Right forelimb (tissue), 1 donor: ENCODE measurements at regions not wholly inside any gene's neighbourhood (a gene's known extent, or its start where the extent isn't known, plus 50 kb on each side); places are given as distances from the start of the nearest gene placed in this dataset.

Source experiments
- DNase-seq: peaks from one replicate; pipeline ENCODE4 v3.0.0-alpha.2; 2018

GRCh38 chr3:3745693-3746092, 53.5 kb upstream of the LRRN1 start:
- no peak for DNase-seq

DNA sequence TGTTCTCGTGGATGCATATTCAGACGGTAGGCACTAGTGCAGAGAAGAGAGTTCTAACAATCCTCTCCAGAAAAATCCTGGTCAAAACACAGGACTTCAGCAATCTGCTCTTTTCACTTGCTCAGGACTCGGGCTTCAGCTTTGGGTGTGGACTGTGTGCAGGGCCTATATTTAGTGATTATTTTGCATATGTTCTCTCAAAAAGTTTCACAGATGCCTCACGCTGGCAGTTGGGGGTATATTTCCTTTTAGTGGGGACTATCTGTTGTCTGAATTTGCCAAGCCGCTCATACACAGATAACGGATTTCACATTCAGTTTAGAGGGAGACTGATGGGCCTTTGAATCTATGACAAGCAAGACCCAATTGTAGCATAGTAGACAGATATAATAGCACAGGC, 54.4 kb upstream of the LRRN1 start:
- DNase-seq, result no peak

GRCh38 chr3:3743754-3744153, 55.5 kb upstream of the LRRN1 start:
- no peak for DNase-seq

DNA sequence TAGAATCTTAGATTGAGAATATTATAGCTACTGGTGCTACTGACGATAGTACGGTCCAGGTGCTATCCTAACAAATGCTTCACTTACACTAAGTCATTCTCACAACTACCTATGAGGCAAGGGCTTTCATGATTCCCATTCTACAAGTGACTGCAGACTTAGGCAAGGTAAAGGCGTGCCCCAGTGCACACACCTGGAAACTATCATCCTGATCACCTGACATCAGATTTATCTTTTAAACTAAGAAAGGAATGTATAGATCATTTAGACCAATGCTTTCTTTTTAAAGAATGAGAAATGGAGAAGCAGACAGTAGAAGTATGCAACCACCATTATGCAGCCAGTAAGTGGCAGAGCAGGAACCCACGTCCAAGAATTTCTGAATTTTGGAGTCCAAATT, 59.2 kb upstream of the LRRN1 start:
- DNase-seq, result no peak

DNA sequence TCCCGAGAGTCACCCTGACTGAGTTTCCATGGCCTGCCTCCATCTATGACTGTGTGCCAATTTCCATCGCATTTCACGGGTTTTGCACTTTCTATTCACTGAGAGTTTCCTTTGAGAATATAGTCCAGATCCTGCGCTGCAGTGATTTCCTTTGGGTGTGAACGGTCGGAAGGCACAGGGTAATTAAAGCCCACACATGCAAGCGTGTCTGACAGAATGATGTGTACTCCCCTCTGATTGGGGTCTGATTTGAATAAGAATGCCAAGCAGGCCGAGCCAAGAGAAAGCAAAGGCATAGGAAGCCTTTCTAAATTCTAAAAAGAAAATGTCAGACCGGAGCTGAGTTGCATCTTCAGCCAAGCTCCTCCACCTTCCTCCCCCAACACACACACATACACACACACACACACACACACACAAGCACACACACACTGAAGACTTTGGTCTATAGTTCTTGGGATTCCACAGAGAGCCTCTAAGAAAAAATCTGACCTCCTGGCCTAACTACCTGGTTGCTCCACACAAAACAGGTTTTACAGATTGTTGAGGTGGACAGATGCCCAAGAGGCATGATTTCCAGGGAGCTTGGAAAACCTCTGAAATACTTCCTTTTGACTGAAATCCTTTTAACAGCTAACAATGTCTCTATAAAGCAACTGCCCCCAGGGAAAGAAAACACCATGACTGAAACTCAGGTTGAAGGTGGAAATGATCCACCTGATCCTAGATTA, 59.7 kb upstream of the LRRN1 start:
- DNase-seq, result no peak

GRCh38 chr3:3737531-3737930, 61.7 kb upstream of the LRRN1 start:
- no peak for DNase-seq

DNA sequence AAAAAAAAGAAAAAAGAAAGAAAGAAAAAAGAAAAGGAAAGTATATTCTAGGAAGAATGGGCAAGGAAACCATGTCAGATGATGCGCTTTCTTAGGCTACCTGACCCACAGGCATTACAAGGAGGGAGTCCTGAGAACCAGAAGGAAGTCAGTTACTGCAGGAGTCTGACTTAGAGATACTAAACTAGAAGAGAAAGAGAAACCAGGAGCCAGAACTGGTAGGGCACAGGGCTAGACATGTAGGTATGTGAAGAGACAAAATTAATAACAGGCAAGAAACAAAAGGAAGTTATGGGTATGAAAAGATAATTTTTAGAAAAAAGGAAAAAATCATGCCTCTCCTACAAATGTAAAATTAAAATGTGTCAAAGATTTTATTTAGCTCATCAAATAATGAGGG, 63.3 kb upstream of the LRRN1 start:
- no peak for DNase-seq

GRCh38 chr3:3734881-3735280, 64.3 kb upstream of the LRRN1 start:
- no peak for DNase-seq

- DNase-seq, result no peak
These were observed 70.0 kb upstream of the LRRN1 start for GRCh38 chr3:3729261-3729660.

GRCh38 chr3:3726549-3726948, 72.7 kb upstream of the LRRN1 start:
- no peak for DNase-seq

DNA sequence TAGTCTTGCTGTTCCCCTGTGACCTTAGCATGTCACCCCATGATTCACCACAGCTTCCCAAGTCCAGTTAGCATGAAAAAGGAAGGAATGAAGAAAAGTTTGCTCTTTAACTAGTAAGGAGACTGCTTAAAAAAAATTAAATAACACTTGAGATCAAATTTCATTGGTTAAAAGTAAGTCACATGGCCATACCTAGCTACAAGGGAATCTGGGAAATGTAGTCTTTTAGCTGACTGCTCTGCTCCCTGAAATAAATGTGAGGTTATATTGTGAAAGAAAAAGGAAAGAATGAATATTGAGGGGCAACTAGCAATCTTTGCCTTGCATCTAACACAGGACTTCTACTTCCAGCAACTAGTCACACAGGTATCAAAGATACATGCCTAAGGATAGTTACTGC, 84.7 kb upstream of the LRRN1 start:
- DNase-seq, result no peak

- DNase-seq, result no peak
These were observed 86.3 kb upstream of the LRRN1 start for GRCh38 chr3:3712971-3713370.

DNA sequence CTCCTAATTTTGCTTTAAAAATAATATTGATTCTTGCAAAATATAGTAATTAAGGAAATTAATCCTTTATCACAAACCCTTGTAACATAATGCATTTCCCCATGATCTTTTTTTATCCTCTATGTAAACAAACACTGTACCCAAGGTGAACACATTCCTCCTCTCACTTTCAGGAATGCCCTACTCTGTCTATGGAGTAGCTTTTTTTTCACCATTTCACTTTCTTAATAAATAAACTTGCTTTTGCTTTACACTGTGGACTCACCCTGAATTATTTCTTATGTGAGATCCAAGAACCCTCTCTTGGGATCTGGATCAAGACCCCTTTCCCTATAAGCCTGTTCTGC, 90.5 kb upstream of the LRRN1 start:
- no peak for DNase-seq

GRCh38 chr3:3707858-3708768, 91.1 kb upstream of the LRRN1 start:
- no peak for DNase-seq

- peak; percentile 88 for DNase-seq
These were observed 94.0 kb upstream of the LRRN1 start for GRCh38 chr3:3705090-3705775.

GRCh38 chr3:3701949-3702348, 97.3 kb upstream of the LRRN1 start:
- no peak for DNase-seq

- DNase-seq, result no peak
These were observed 99.2 kb upstream of the LRRN1 start for GRCh38 chr3:3699816-3700633.

DNA sequence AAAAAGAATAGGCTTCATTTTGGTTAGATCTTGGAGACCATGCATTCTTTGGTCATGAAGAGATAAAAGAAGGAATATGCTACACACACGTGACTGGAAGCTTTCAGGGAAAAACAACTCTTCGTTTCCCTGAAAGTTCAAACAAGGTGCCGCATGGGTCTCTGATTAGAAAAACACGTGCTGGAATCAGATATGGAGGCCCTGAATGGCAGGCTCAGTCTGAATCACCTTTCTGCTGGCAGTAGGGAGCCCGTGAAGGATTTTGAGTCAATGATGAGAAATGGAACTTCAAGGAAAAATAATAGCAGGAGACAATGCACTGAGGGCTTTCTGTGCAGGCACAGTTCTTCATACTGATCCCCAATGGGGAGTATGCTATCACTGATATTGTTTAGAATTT, 99.8 kb upstream of the LRRN1 start:
- no peak for DNase-seq

- no peak for DNase-seq
These were observed 102.9 kb upstream of the LRRN1 start for GRCh38 chr3:3696345-3696744.

GRCh38 chr3:3693593-3693992, 105.6 kb upstream of the LRRN1 start:
- no peak for DNase-seq

- DNase-seq, result no peak
These were observed 109.4 kb upstream of the LRRN1 start for GRCh38 chr3:3689601-3690375.
